ENCODE measurements at regions not wholly inside any gene's neighbourhood (a gene's known extent, or its start where the extent isn't known, plus 50 kb on each side); places are given as distances from the start of the nearest gene placed in this dataset.
A peak's percentile ranks its signal among the peaks of the same experiment; 100 is the strongest.
"Not testable (repeated sequence)": the region's sequence is repeated elsewhere in the genome, so short reads cannot be mapped to it uniquely, and the experiment has no call there.

- ATAC-seq (no peak), DNase-seq (no peak)
- Mint-ChIP-seq H3K27ac (no peak overlapping the region), H3K4me1 (peaks cover 0 to 15% (median 5%) of the 10 kb centered on the region in 7 donors), H3K4me3 (no peak overlapping the region), H3K9me3 (peaks cover 0 to 3% (median 0%) of the 10 kb centered on the region in 11 donors), H3K27me3 (no peaks in the 10 kb centered on the region), H3K36me3 (no peaks in the 10 kb centered on the region)
- ChIA-PET CTCF (no interaction called here), POLR2A (no interaction called here)
- H3K4me3 ChIP-seq (ENCODE audit: low read length): no peak overlapping the region
- H3K27ac ChIP-seq (ENCODE audit: low read depth, low read length): no peak overlapping the region
- no peaks in the 10 kb centered on the region for H3K4me1 ChIP-seq (ENCODE audit: control insufficient read depth in 2 of 2, insufficient read depth in 2 of 2, low read length in 2 of 2)
- no peaks in the 10 kb centered on the region for H3K9me3 ChIP-seq (ENCODE audit: control insufficient read depth in 2 of 3, low read length in 3 of 3)
- intact Hi-C loops (cut with micrococcal nuclease): no loop called here
- H3K36me3 ChIP-seq (ENCODE audit: control insufficient read depth in 2 of 3, insufficient read depth in 3 of 3, low read length in 3 of 3): no peaks in the 10 kb centered on the region
- no peaks in the 10 kb centered on the region for H3K27me3 ChIP-seq (ENCODE audit: control insufficient read depth in 2 of 2, insufficient read depth in 2 of 2, low read length in 2 of 2)
Measured at GRCh38 chr1:234821840-234822239, 211.9 kb upstream of the IRF2BP2 start.

GRCh38 chr1:234820597-234820996 lies 210.6 kb upstream of the IRF2BP2 start:
- Mint-ChIP-seq H3K36me3 (no peaks in the 10 kb centered on the region), H3K27me3 (no peaks in the 10 kb centered on the region), H3K27ac (peak overlapping the region in 2 of 9 donors; percentile 9 to 42), H3K9me3 (peaks cover 0 to 3% (median 0%) of the 10 kb centered on the region in 11 donors), H3K4me1 (peaks cover 0 to 7% (median 4%) of the 10 kb centered on the region in 7 donors), H3K4me3 (peak overlapping the region in 1 of 10 donors; percentile 46)
- ATAC-seq: no peak
- CTCF ChIA-PET: no interaction called here
- Histone ChIP-seq H3K4me3 (ENCODE audit: low read length) (no peak overlapping the region), H3K36me3 (ENCODE audit: control insufficient read depth in 2 of 3, insufficient read depth in 3 of 3, low read length in 3 of 3) (no peaks in the 10 kb centered on the region), H3K27ac (ENCODE audit: low read depth, low read length) (no peak overlapping the region), H3K27me3 (ENCODE audit: control insufficient read depth in 2 of 2, insufficient read depth in 2 of 2, low read length in 2 of 2) (no peaks in the 10 kb centered on the region), H3K4me1 (ENCODE audit: control insufficient read depth in 2 of 2, insufficient read depth in 2 of 2, low read length in 2 of 2) (no peaks in the 10 kb centered on the region), H3K9me3 (ENCODE audit: control insufficient read depth in 2 of 3, low read length in 3 of 3) (no peaks in the 10 kb centered on the region)
- POLR2A ChIA-PET: no interaction called here
- intact Hi-C loops (cut with micrococcal nuclease): no loop called here
- no peak for DNase-seq

DNA sequence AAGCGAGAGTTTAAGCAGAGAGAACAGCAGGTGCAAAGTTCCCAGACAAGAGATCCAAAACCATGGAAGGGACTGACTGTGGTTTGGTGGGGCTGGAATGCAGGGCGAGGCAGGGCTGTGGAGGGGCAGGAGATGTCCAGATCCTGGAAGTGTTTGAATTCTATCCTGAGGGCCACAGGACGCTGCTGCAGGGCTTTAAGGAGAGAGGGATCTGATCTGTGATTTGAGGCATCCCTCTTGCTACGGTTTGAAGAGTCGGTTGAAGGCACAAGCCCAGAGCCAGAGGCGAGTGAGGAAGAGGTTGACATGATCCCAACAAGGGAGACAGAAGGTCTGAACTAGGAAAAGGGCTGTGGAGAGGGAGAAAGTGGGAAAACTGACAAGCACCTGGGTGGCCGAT lies 209.9 kb upstream of the IRF2BP2 start:
- H3K4me1 ChIP-seq (ENCODE audit: control insufficient read depth in 2 of 2, insufficient read depth in 2 of 2, low read length in 2 of 2); H3K9me3 ChIP-seq (ENCODE audit: control insufficient read depth in 2 of 3, low read length in 3 of 3); H3K36me3 ChIP-seq (ENCODE audit: control insufficient read depth in 2 of 3, insufficient read depth in 3 of 3, low read length in 3 of 3); H3K4me3 Mint-ChIP-seq; CTCF ChIA-PET; H3K27ac ChIP-seq (ENCODE audit: low read depth, low read length); POLR2A ChIA-PET; DNase-seq; intact Hi-C loops (cut with micrococcal nuclease); ATAC-seq; H3K9me3 Mint-ChIP-seq; H3K36me3 Mint-ChIP-seq; H3K27me3 Mint-ChIP-seq; H3K27me3 ChIP-seq (ENCODE audit: control insufficient read depth in 2 of 2, insufficient read depth in 2 of 2, low read length in 2 of 2); H3K4me3 ChIP-seq (ENCODE audit: low read length); H3K4me1 Mint-ChIP-seq; H3K27ac Mint-ChIP-seq: not testable (repeated sequence)

GRCh38 chr1:234818040-234818387 lies 208.0 kb upstream of the IRF2BP2 start:
- H3K27me3 Mint-ChIP-seq, H3K4me1 Mint-ChIP-seq: not testable (repeated sequence)

DNA sequence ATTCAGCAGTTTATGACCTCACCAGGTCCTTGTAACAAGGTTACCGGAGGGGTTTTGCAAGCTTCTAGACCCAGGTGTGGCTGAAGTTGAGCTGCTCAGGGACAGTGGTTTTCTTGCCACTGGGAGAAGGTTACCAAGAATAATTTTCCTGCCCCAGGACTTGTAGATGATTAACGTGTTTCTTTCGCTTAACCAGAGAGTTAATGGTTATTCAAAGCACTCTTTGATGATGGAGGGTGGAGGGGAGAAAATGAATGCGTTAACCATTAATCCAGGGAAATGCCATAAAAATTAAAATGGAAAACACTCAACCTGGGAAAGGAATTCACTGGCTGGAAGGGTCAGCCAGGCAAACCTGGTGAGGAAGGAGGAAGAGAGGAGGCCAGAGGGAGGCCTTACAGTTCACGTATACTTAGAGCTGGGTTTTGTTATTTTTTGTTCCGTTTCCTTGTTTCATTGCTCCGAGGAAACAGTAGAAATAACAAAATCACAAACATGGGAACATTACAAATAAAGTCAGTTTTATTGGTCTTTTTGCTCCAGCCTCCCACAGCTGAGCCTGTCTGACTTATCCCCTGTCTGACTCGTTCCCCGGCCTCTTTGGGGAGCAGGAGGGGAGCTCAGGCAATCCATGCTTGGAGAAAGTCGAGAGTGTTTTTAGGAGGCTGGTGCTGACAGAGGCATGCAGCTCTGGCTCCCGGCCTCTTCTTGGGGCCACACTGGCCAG lies 207.5 kb upstream of the IRF2BP2 start:
- H3K4me1 ChIP-seq (ENCODE audit: control insufficient read depth in 2 of 2, insufficient read depth in 2 of 2, low read length in 2 of 2); H3K27ac Mint-ChIP-seq; H3K27me3 Mint-ChIP-seq; H3K27me3 ChIP-seq (ENCODE audit: control insufficient read depth in 2 of 2, insufficient read depth in 2 of 2, low read length in 2 of 2); H3K36me3 ChIP-seq (ENCODE audit: control insufficient read depth in 2 of 3, insufficient read depth in 3 of 3, low read length in 3 of 3); DNase-seq; H3K4me3 ChIP-seq (ENCODE audit: low read length); CTCF ChIA-PET; H3K9me3 Mint-ChIP-seq; H3K4me3 Mint-ChIP-seq; POLR2A ChIA-PET; intact Hi-C loops (cut with micrococcal nuclease); H3K9me3 ChIP-seq (ENCODE audit: control insufficient read depth in 2 of 3, low read length in 3 of 3); ATAC-seq; H3K4me1 Mint-ChIP-seq; H3K27ac ChIP-seq (ENCODE audit: low read depth, low read length); H3K36me3 Mint-ChIP-seq: not testable (repeated sequence)

More at GRCh38 chr1:234818040-234818387, 208.0 kb upstream of the IRF2BP2 start:
- H3K4me1 ChIP-seq (ENCODE audit: control insufficient read depth in 2 of 2, insufficient read depth in 2 of 2, low read length in 2 of 2); H3K27me3 ChIP-seq (ENCODE audit: control insufficient read depth in 2 of 2, insufficient read depth in 2 of 2, low read length in 2 of 2); H3K9me3 ChIP-seq (ENCODE audit: control insufficient read depth in 2 of 3, low read length in 3 of 3); H3K36me3 Mint-ChIP-seq; H3K4me3 Mint-ChIP-seq; H3K36me3 ChIP-seq (ENCODE audit: control insufficient read depth in 2 of 3, insufficient read depth in 3 of 3, low read length in 3 of 3); intact Hi-C loops (cut with micrococcal nuclease); POLR2A ChIA-PET; H3K27ac ChIP-seq (ENCODE audit: low read depth, low read length); H3K4me3 ChIP-seq (ENCODE audit: low read length); DNase-seq; H3K9me3 Mint-ChIP-seq; ATAC-seq; H3K27ac Mint-ChIP-seq; CTCF ChIA-PET: not testable (repeated sequence)

- H3K4me1 Mint-ChIP-seq; H3K27me3 ChIP-seq (ENCODE audit: control insufficient read depth in 2 of 2, insufficient read depth in 2 of 2, low read length in 2 of 2); H3K36me3 Mint-ChIP-seq; H3K27ac Mint-ChIP-seq; CTCF ChIA-PET; H3K36me3 ChIP-seq (ENCODE audit: control insufficient read depth in 2 of 3, insufficient read depth in 3 of 3, low read length in 3 of 3); ATAC-seq; H3K4me3 Mint-ChIP-seq; H3K27ac ChIP-seq (ENCODE audit: low read depth, low read length); H3K9me3 Mint-ChIP-seq; DNase-seq; intact Hi-C loops (cut with micrococcal nuclease); H3K9me3 ChIP-seq (ENCODE audit: control insufficient read depth in 2 of 3, low read length in 3 of 3); H3K27me3 Mint-ChIP-seq; H3K4me3 ChIP-seq (ENCODE audit: low read length); H3K4me1 ChIP-seq (ENCODE audit: control insufficient read depth in 2 of 2, insufficient read depth in 2 of 2, low read length in 2 of 2); POLR2A ChIA-PET: not testable (repeated sequence)
Measured at GRCh38 chr1:234816864-234817263, 206.9 kb upstream of the IRF2BP2 start.

DNA sequence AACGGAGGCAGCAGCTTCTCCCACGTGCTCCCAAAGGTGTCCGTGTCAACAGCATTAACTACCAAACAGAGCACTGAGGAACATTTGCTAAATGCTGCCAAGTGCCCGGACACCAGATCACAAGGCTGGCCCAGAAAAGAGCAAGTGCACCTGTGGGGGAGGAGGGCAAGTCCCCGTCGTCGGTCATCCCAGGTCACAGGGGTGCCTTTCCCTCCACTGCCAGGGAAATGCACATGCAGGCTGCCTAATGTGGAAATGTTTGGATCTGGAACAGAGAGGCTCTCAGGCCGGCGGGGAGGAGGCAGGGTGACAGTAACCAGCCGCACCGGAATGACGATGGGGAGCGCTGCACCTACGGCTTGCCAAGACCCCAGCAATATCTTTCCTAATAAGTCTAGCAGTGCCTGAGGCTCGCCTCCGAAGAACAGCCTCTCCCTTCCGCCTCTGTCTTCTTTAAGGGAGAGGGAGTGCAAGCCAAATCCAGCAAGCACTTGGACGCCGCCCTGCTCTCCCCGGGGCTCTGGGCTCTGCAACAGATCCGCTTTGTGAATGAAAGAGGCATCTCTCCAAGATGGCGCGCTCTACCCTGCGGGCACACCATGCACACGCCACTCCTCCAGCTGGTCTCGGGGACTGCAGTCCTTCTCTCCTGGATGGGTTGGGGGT lies 206.3 kb upstream of the IRF2BP2 start:
- H3K27ac ChIP-seq (ENCODE audit: low read depth, low read length); ATAC-seq; H3K27me3 ChIP-seq (ENCODE audit: control insufficient read depth in 2 of 2, insufficient read depth in 2 of 2, low read length in 2 of 2); H3K36me3 Mint-ChIP-seq; CTCF ChIA-PET; H3K36me3 ChIP-seq (ENCODE audit: control insufficient read depth in 2 of 3, insufficient read depth in 3 of 3, low read length in 3 of 3); H3K4me1 ChIP-seq (ENCODE audit: control insufficient read depth in 2 of 2, insufficient read depth in 2 of 2, low read length in 2 of 2); H3K4me3 Mint-ChIP-seq; H3K27ac Mint-ChIP-seq; H3K27me3 Mint-ChIP-seq; H3K9me3 ChIP-seq (ENCODE audit: control insufficient read depth in 2 of 3, low read length in 3 of 3); DNase-seq; H3K4me3 ChIP-seq (ENCODE audit: low read length); intact Hi-C loops (cut with micrococcal nuclease); H3K9me3 Mint-ChIP-seq; H3K4me1 Mint-ChIP-seq; POLR2A ChIA-PET: not testable (repeated sequence)
